Transverse colon (tissue), 4 donors: ENCODE measurements at regions not wholly inside any gene's neighbourhood (a gene's known extent, or its start where the extent isn't known, plus 50 kb on each side); places are given as distances from the start of the nearest gene placed in this dataset.

ENCODE experiments used
- EP300 ChIP-seq: sonication (generic); formaldehyde crosslinking; IDR thresholded peaks from one replicate; pipeline ENCODE4 v1.6.1; 2017; ENCODE audit warnings: antibody characterized with exemption, low read depth
- POLR2A ChIP-seq: fragments of 450-650 bp; IDR thresholded peaks from one replicate; pipeline ENCODE4 v1.6.1; 2016; ENCODE audit warnings: antibody characterized with exemption, mild to moderate bottlenecking, moderate library complexity
- POLR2AphosphoS5 ChIP-seq, 3 donors: sonication (generic); formaldehyde crosslinking; IDR thresholded peaks; one replicate each; pipeline ENCODE4 v1.6.1; 2016; ENCODE audit warnings: antibody characterized with exemption in 3 of 3
- TF ChIP-seq, protein P1 (sequence below), 5 experiments: fragments of 200-600 bp in 3 of 5; fragments of 450-650 bp in 2 of 5; sonication (generic) in 3 of 5; IDR thresholded peaks; 1 replicate in 2 of 5; 2 replicates in 3 of 5; pipeline ENCODE4 v1.5.1; 2016 to 2017; ENCODE audit warnings: antibody characterized with exemption in 5 of 5, inconsistent platforms in 3 of 5, mild to moderate bottlenecking in 2 of 5, moderate library complexity in 1 of 5

DNA sequence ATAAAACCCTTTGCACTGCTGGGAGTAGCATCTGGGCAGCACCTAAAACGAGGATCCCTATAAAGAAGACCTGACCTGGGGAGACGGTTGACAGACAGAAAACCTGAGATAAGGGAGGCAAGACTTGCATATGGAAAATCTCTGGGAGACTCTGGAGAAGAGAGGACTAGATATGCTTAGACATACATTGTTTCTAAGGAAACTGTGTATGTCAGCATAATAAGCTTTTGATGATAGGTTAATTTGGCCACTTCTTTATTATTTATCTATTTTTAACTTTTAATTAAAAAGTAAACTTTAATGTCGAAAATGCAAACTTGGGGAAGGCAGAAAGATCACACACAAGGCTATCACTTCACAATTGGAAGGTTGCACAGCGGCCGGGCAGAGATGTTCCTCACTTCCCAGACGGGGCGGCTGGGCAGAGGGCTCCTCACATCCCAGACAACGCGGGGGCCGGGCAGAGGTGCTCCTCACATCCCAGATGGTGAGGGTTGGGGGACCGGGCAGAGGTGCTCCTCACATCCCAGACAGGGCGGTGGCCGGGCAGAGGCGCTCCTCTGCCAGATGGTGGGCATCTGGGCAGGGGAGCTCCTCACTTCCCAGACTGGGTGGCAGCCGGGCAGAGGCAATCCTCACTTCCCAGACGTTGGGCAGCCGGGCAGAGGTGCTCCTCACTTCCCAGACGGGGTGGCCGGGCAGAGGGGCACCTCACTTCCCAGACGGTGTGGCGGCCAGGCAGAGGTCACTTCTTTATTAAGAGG is 64.3 kb upstream of the HS3ST3A1 start:
- TF ChIP-seq POLR2A: no peak
- TF ChIP-seq, protein P1, sequence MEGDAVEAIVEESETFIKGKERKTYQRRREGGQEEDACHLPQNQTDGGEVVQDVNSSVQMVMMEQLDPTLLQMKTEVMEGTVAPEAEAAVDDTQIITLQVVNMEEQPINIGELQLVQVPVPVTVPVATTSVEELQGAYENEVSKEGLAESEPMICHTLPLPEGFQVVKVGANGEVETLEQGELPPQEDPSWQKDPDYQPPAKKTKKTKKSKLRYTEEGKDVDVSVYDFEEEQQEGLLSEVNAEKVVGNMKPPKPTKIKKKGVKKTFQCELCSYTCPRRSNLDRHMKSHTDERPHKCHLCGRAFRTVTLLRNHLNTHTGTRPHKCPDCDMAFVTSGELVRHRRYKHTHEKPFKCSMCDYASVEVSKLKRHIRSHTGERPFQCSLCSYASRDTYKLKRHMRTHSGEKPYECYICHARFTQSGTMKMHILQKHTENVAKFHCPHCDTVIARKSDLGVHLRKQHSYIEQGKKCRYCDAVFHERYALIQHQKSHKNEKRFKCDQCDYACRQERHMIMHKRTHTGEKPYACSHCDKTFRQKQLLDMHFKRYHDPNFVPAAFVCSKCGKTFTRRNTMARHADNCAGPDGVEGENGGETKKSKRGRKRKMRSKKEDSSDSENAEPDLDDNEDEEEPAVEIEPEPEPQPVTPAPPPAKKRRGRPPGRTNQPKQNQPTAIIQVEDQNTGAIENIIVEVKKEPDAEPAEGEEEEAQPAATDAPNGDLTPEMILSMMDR (IDR thresholded peaks at IDR 0.05): no peak
- no peak for TF ChIP-seq POLR2AphosphoS5 (IDR thresholded peaks at IDR 0.05)
- no peak for TF ChIP-seq EP300
